K562 (cell line): ENCODE measurements at regions not wholly inside any gene's neighbourhood (a gene's known extent, or its start where the extent isn't known, plus 50 kb on each side); places are given as distances from the start of the nearest gene placed in this dataset.

Experiments
- CEBPB ChIP-seq: fragments of 450-650 bp; IDR thresholded peaks from 2 replicates; pipeline ENCODE4 v1.6.1; 2016; ENCODE audit warnings: missing genetic modification characterization, missing compliant biosample characterization
- CTCF ChIP-seq, 3 experiments: IDR thresholded peaks in 2 of 3; conservative IDR thresholded peaks in 1 of 3; 2 replicates each; pipeline ENCODE4 v1.5.1; 2011 to 2012; ENCODE audit warnings: low read length in 3 of 3, mild to moderate bottlenecking in 3 of 3, control low read depth in 2 of 3, improper control_type of control experiment in 1 of 3, inconsistent platforms in 1 of 3, low read depth in 1 of 3, mixed read lengths in 1 of 3, moderate library complexity in 1 of 3; ENCODE audit not compliant: insufficient read depth in 2 of 3
- ETS1 ChIP-seq: conservative IDR thresholded peaks from 2 replicates; pipeline ENCODE4 v1.6.1; 2011; ENCODE audit warnings: low read depth, mild to moderate bottlenecking, low read length; ENCODE audit not compliant: control insufficient read depth
- IFI16 ChIP-seq: fragments of 250-450 bp; sonication (Bioruptor Pico); IDR thresholded peaks from 2 replicates; pipeline ENCODE4 v2.1.2; 2022; ENCODE audit warnings: mild to moderate bottlenecking, inconsistent platforms
- POLR2A ChIP-seq: fragments of 450-650 bp; conservative IDR thresholded peaks from 2 replicates; pipeline ENCODE4 v1.6.1; 2016
- RNF2 ChIP-seq: sonication (generic); IDR thresholded peaks from 2 replicates; pipeline ENCODE4 v1.6.1; 2016
- SP1 ChIP-seq: sonication (generic); formaldehyde crosslinking; IDR thresholded peaks from 2 replicates; pipeline ENCODE4 v1.8.1; 2022; ENCODE audit warnings: mild to moderate bottlenecking, missing genetic modification reagents
- U2AF1 ChIP-seq: fragments of 200-400 bp; formaldehyde crosslinking; optimal IDR thresholded peaks from 2 replicates; pipeline ENCODE3; 2017; ENCODE audit warnings: mild to moderate bottlenecking, low read depth, low read length, moderate library complexity
- ZNF232 ChIP-seq: sonication (generic); formaldehyde crosslinking; IDR thresholded peaks from 2 replicates; pipeline ENCODE4 v1.8.0; 2022; ENCODE audit warnings: mild to moderate bottlenecking, missing genetic modification reagents
- ZNF75A ChIP-seq: fragments of 450-650 bp; formaldehyde crosslinking; IDR thresholded peaks from 2 replicates; pipeline ENCODE4 v1.4.0; 2020; ENCODE audit warnings: mild to moderate bottlenecking

- no peak for TF ChIP-seq ZNF232 (CRISPR knock-in tag)
- no peak for TF ChIP-seq CEBPB (tag)
- TF ChIP-seq IFI16 (CRISPR knock-in tag), result no peak
- TF ChIP-seq CTCF (IDR thresholded peaks at IDR 0.05 in 2 of 3, conservative IDR thresholded peaks at IDR 0.05 in 1 of 3; ENCODE audit: insufficient read depth in 2 of 3, low read depth in 1 of 3, low read length in 3 of 3), result no peak
- TF ChIP-seq ETS1, result no peak
- TF ChIP-seq POLR2A, result no peak
- TF ChIP-seq ZNF75A (CRISPR knock-in tag), result no peak
- TF ChIP-seq U2AF1, result no peak
- TF ChIP-seq SP1 (CRISPR knock-in tag), result no peak
- TF ChIP-seq RNF2, result no peak
Measured at GRCh38 chr7:138173548-138173947, 97.3 kb downstream of the AKR1D1 start.
